Fibroblast of mammary gland (primary cell): ENCODE measurements at regions not wholly inside any gene's neighbourhood (a gene's known extent, or its start where the extent isn't known, plus 50 kb on each side); places are given as distances from the start of the nearest gene placed in this dataset.

ENCODE experiments used
- DNase-seq: peaks from one replicate; pipeline ENCODE4 v3.0.0-alpha.2; 2010; ENCODE audit warnings: low read depth
- H3K4me3 ChIP-seq: 2 replicates; pipeline ENCODE4 v1.5.1; 2011; ENCODE audit warnings: low read depth, mild to moderate bottlenecking, low read length, moderate library complexity; ENCODE audit not compliant: control insufficient read depth
- CTCF ChIP-seq: conservative IDR thresholded peaks from 2 replicates; pipeline ENCODE4 v1.5.1; 2011; ENCODE audit warnings: low read depth, low read length, inconsistent platforms; ENCODE audit not compliant: control insufficient read depth, insufficient read depth

DNA sequence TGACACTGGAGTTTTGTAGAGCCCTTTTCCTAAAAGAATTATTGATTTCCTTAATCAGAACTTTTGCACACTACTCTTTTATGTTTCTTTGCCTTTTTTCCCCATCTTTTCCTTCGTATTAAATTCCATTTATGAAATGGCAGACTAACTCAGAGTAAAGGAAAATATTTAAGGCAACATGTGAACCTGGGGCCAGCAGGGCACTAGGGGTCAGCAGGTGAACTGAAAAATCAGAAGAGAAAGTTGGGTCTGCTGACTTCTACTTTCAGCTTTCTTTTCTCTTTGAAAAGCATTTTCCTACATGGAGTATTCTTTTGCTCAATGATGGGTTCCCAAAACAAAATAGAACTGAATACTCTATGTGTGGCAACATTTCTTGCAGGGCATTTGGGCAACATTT lies 226.6 kb upstream of the EXOC2 start:
- H3K4me3 ChIP-seq: no peak overlapping the region
- TF ChIP-seq CTCF: no peak
- DNase-seq: no peak

- no peak for TF ChIP-seq CTCF
- H3K4me3 ChIP-seq: no peak overlapping the region
- no peak for DNase-seq
Observed at GRCh38 chr6:917939-918338, 225.0 kb upstream of the EXOC2 start.

DNA sequence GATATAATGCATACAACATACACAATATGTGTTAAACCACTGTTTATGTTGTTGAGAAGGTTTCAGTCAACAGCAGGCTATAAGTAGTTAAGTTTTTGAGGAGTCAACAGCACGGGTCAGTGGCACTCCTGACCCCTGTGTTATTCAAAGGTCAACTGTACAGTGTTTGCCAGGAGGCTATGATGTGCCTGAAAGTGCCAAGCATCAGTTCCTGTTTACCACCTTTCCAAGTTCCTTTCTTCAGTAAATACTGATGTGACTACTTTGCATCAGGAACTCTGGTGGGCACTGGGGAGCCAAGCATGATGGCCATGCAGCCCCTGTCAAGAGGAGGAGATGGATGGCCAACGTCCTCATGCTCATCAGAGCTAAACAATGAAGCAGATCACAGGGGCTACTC lies 224.4 kb upstream of the EXOC2 start:
- no peak for TF ChIP-seq CTCF
- DNase-seq: no peak
- H3K4me3 ChIP-seq: no peak overlapping the region

GRCh38 chr6:916131-916530 lies 223.2 kb upstream of the EXOC2 start:
- DNase-seq: no peak
- no peak for TF ChIP-seq CTCF
- H3K4me3 ChIP-seq: no peak overlapping the region

- peak; percentile 38 for TF ChIP-seq CTCF
- H3K4me3 ChIP-seq: no peak overlapping the region
- DNase-seq: peak; percentile 29
Observed at GRCh38 chr6:912871-913835, 220.2 kb upstream of the EXOC2 start.

DNA sequence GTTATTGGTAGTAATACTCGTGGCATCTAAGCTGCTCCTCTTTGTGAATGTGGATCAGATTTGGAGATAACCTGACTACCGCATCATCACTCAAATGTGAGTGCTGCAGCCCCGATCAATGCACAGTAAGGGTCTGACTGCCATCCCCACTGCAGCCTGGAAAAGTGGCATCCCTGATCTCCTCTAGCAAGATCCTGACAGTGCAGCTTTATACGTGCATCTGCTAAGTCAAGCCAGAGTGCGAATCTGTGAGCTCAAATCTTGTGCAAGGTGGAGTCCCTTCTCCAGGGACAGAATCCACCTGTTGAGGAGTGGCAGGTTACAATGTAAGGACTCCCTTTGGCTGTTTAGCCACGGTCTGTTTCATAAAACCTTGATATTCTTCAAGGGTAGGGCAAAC lies 215.0 kb upstream of the EXOC2 start:
- no peak for DNase-seq
- H3K4me3 ChIP-seq: no peak overlapping the region
- TF ChIP-seq CTCF: no peak
